Stomach (tissue), 8 donors: ENCODE measurements at regions not wholly inside any gene's neighbourhood (a gene's known extent, or its start where the extent isn't known, plus 50 kb on each side); places are given as distances from the start of the nearest gene placed in this dataset.
"Not testable (repeated sequence)": the region's sequence is repeated elsewhere in the genome, so short reads cannot be mapped to it uniquely, and the experiment has no call there.

Source experiments
- DNase-seq, 2 donors: peaks; one replicate each; pipeline versions ENCODE4 v3.0.0 to v3.0.0-alpha.2; 2013 to 2019
- H3K27ac ChIP-seq, 5 donors: fragments of 200-600 bp in 4 of 5; sonication (generic) in 4 of 5; one replicate each; pipeline ENCODE4 v1.5.1; 2013 to 2019; ENCODE audit warnings: mild to moderate bottlenecking in 1 of 5, moderate library complexity in 1 of 5
- H3K27me3 ChIP-seq, 3 donors: fragments of 200-600 bp; sonication (generic); one replicate each; pipeline ENCODE4 v1.5.1; 2017 to 2019; ENCODE audit warnings: mixed run types in 1 of 3
- H3K36me3 ChIP-seq, 4 donors: fragments of 200-600 bp; sonication (generic); 1 replicate in 3 of 4; 2 replicates in 1 of 4; pipeline ENCODE4 v1.5.1; 2016 to 2019
- H3K4me1 ChIP-seq, 4 donors: fragments of 200-600 bp; sonication (generic); one replicate each; pipeline ENCODE4 v1.5.1; 2016 to 2019
- H3K4me3 ChIP-seq, 4 donors: fragments of 200-600 bp; sonication (generic) in 3 of 4; one replicate each; pipeline ENCODE4 v1.5.1; 2016 to 2019; ENCODE audit warnings: mild to moderate bottlenecking in 1 of 4
- H3K9me3 ChIP-seq, 4 donors: fragments of 200-600 bp; sonication (generic); one replicate each; pipeline ENCODE4 v1.5.1; 2016 to 2019
- EP300 ChIP-seq: sonication (generic); formaldehyde crosslinking; IDR thresholded peaks from one replicate; pipeline ENCODE4 v1.6.1; 2017; ENCODE audit warnings: antibody characterized with exemption
- POLR2A ChIP-seq, 4 donors: fragments of 450-650 bp; IDR thresholded peaks; one replicate each; pipeline ENCODE4 v1.6.1; 2016; ENCODE audit warnings: antibody characterized with exemption in 4 of 4, control low read depth in 2 of 4, mild to moderate bottlenecking in 1 of 4, moderate library complexity in 1 of 4
- POLR2AphosphoS5 ChIP-seq, 3 donors: sonication (generic); formaldehyde crosslinking; IDR thresholded peaks; one replicate each; pipeline ENCODE4 v1.6.1; 2016; ENCODE audit warnings: antibody characterized with exemption in 3 of 3
- WGBS, 5 donors: extraction: QIAGEN DNeasy Blood & Tissue Kit in 3 of 5; methylation state at CpG; one replicate each; pipeline versions ENCODE4 v1.1.5 to v1.1.7; 2013 to 2018; 5-methylcytosine and 5-hydroxymethylcytosine counted together
- intact Hi-C: fragments of 100-400 bp; cut with DNase I; formaldehyde crosslinking; loops from one replicate; pipeline ENCODE4 v1.15.1; 2023; ENCODE audit warnings: low total_unique reads
- TF ChIP-seq, protein P1 (sequence below), 7 experiments: fragments of 450-650 bp in 4 of 7; fragments of 200-600 bp in 3 of 7; sonication (generic) in 3 of 7; IDR thresholded peaks; one replicate each; pipeline ENCODE4 v1.5.1; 2016 to 2019; ENCODE audit warnings: antibody characterized with exemption in 7 of 7, control low read depth in 2 of 7, mild to moderate bottlenecking in 1 of 7
- donor health status: healthy with polysubstance abuse.
- donor health status: Bipolar disorder and iron deficiency.
- donor health status: healthy.

- Histone ChIP-seq H3K36me3 (no peaks in the 10 kb centered on the region), H3K9me3 (peaks cover 0 to 19% (median 14%) of the 10 kb centered on the region in 4 donors), H3K27me3 (peaks cover 0 to 36% (median 0%) of the 10 kb centered on the region in 3 donors), H3K4me1 (peaks cover 0 to 5% (median 2%) of the 10 kb centered on the region in 4 donors), H3K4me3 (no peak overlapping the region), H3K27ac (no peak overlapping the region)
- DNase-seq, result no peak
- WGBS, 5 donors, result 70 to 81% (median 76%) methylated on average over 11 to 13 of the region's 13 CpGs
- TF ChIP-seq, protein P1, sequence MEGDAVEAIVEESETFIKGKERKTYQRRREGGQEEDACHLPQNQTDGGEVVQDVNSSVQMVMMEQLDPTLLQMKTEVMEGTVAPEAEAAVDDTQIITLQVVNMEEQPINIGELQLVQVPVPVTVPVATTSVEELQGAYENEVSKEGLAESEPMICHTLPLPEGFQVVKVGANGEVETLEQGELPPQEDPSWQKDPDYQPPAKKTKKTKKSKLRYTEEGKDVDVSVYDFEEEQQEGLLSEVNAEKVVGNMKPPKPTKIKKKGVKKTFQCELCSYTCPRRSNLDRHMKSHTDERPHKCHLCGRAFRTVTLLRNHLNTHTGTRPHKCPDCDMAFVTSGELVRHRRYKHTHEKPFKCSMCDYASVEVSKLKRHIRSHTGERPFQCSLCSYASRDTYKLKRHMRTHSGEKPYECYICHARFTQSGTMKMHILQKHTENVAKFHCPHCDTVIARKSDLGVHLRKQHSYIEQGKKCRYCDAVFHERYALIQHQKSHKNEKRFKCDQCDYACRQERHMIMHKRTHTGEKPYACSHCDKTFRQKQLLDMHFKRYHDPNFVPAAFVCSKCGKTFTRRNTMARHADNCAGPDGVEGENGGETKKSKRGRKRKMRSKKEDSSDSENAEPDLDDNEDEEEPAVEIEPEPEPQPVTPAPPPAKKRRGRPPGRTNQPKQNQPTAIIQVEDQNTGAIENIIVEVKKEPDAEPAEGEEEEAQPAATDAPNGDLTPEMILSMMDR (IDR thresholded peaks at IDR 0.05), result no peak
- no peak for TF ChIP-seq EP300
- no peak for TF ChIP-seq POLR2A (IDR thresholded peaks at IDR 0.05)
- no peak for TF ChIP-seq POLR2AphosphoS5 (IDR thresholded peaks at IDR 0.05)
- intact Hi-C loops, result no loop called here
Measured at GRCh38 chr1:29798699-29799566, 562.6 kb downstream of the PTPRU start.

DNA sequence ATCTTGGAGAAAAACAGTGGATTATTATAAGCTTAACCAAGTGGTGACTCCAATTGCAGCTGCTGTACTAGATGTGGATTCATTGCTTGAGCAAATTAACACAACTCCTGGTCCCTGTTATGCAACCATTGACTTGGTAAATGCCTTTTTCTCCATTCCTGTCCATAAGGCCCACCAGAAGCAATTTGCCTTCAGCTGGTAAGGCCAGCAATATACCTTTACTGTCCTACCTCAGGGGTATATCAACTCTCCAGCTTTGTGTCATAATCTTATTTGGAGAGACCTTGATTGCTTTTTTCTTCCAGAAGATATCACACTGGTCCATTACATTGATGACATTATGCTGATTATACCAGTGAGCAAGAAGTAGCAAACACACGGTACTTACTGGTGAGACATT lies 560.8 kb downstream of the PTPRU start:
- H3K36me3 ChIP-seq, intact Hi-C loops, H3K27ac ChIP-seq, H3K4me1 ChIP-seq, DNase-seq, H3K4me3 ChIP-seq: not testable (repeated sequence)
- Histone ChIP-seq H3K27me3 (peaks cover 0 to 29% (median 0%) of the 10 kb centered on the region in 3 donors), H3K9me3 (peaks cover 0 to 19% (median 14%) of the 10 kb centered on the region in 4 donors)
- WGBS, 5 donors, result 88 to 100% (median 96%) methylated on average over 1 of the region's 1 CpG

- DNase-seq, H3K4me3 ChIP-seq, H3K36me3 ChIP-seq, intact Hi-C loops, H3K4me1 ChIP-seq, H3K27ac ChIP-seq: not testable (repeated sequence)
- 78 to 89% (median 79%) methylated on average over 2 of the region's 2 CpGs for WGBS, 5 donors
- Histone ChIP-seq H3K9me3 (peaks cover 0 to 19% (median 14%) of the 10 kb centered on the region in 4 donors), H3K27me3 (peaks cover 0 to 30% (median 0%) of the 10 kb centered on the region in 3 donors)
Measured at GRCh38 chr1:29795965-29796364, 559.6 kb downstream of the PTPRU start.

GRCh38 chr1:29793653-29794348 lies 557.5 kb downstream of the PTPRU start:
- Histone ChIP-seq H3K4me3 (no peak overlapping the region), H3K9me3 (peaks cover 0 to 19% (median 14%) of the 10 kb centered on the region in 4 donors), H3K27me3 (peaks cover 0 to 28% (median 0%) of the 10 kb centered on the region in 3 donors), H3K27ac (no peak overlapping the region), H3K4me1 (no peaks in the 10 kb centered on the region), H3K36me3 (no peaks in the 10 kb centered on the region)
- intact Hi-C loops, result no loop called here
- TF ChIP-seq, protein P1 (IDR thresholded peaks at IDR 0.05), result no peak
- TF ChIP-seq POLR2A (IDR thresholded peaks at IDR 0.05) (no peak), EP300 (no peak), POLR2AphosphoS5 (IDR thresholded peaks at IDR 0.05) (no peak)
- 73 to 80% (median 76%) methylated on average over 8 of the region's 8 CpGs for WGBS, 5 donors
- DNase-seq, result no peak

DNA sequence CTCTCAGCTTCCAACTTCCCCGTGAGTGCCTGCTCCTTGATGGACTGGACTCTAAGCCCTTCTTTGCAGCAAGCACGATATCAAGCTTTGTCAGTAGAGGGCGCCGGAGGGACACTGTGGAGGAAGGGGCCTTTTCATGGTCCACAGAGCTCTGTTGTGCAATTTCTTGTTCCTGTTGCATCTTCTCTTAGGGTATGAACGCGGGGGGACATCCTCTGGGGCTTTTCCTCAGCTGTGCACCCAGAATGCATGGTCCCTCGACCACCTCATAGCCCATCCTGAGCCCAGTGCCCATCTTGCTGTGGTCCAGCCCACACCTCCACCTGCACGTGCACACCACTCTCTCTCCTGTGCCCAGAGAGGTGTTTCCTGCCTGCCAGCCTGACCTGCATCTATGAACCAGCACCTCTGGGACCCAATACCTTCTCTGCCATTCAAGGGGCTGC lies 556.8 kb downstream of the PTPRU start:
- intact Hi-C loops, result no loop called here
- no peak overlapping the region for H3K27ac ChIP-seq
- peak; percentile 75 to 94 for DNase-seq
- no peaks in the 10 kb centered on the region for H3K36me3 ChIP-seq
- no peak overlapping the region for H3K4me3 ChIP-seq
- WGBS, 5 donors, result 8 to 11% (median 10%) methylated on average over 8 of the region's 8 CpGs
- peaks cover 0 to 28% (median 0%) of the 10 kb centered on the region in 3 donors for H3K27me3 ChIP-seq
- no peaks in the 10 kb centered on the region for H3K4me1 ChIP-seq
- peaks cover 0 to 19% (median 14%) of the 10 kb centered on the region in 4 donors for H3K9me3 ChIP-seq
- TF ChIP-seq POLR2A (IDR thresholded peaks at IDR 0.05) (no peak), POLR2AphosphoS5 (IDR thresholded peaks at IDR 0.05) (no peak), EP300 (no peak)
- TF ChIP-seq, protein P1 (IDR thresholded peaks at IDR 0.05), result peak in 5 of 7 experiments; percentile 31 to 61 (median 55)
